ENCODE measurements at regions not wholly inside any gene's neighbourhood (a gene's known extent, or its start where the extent isn't known, plus 50 kb on each side); places are given as distances from the start of the nearest gene placed in this dataset.

DNA sequence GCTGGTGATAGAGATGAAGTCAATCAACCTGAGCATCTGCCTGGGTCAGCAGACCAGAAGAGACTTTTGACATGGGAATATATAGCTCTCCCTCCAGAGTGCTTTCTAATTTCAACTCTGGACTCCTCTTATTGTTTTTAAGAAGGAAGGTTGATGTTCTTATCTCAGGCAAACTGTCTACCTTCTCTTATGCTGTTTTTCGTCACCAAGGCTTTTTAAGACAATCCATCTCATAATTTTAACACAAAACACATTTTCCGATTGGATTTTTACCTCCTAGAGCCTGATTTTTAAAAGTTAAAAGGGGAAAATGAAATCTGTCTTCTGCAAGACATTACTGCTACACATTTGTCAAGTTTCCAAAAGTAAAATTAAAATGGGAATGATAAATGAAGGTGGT, 368.7 kb upstream of the MIS18BP1 start:
- no peak overlapping the region for H3K4me3 ChIP-seq (replicated peaks in 1 of 2; ENCODE audit: low read depth in 1 of 2, low read length in 2 of 2)
- H3K79me2 ChIP-seq (ENCODE audit: insufficient read depth, low read length): no peaks in the 10 kb centered on the region
- ChIA-PET CTCF (no interaction called here), POLR2A (no interaction called here), RAD21 (ENCODE audit: low non-redundant PET in 1 of 2, low total read pairs in 2 of 2, uncharacterized antibody in 2 of 2, unreplicated experiment in 2 of 2) (no interaction called here)
- H4K20me1 ChIP-seq (ENCODE audit: insufficient read depth): no peaks in the 10 kb centered on the region
- no peaks in the 10 kb centered on the region for H3K27me3 ChIP-seq (ENCODE audit: insufficient read depth, low read length)
- DNase-seq (ENCODE audit: low read depth, low spot score) (no peak), ATAC-seq (no peak)
- TF ChIP-seq JUND (IDR thresholded peaks at IDR 0.05) (no peak), EZH2phosphoT487 (IDR thresholded peaks at IDR 0.05; ENCODE audit: borderline replicate concordance) (no peak), SRF (IDR thresholded peaks at IDR 0.05; ENCODE audit: low read depth) (no peak), FOSL1 (IDR thresholded peaks at IDR 0.05; ENCODE audit: low read depth) (no peak), POLR2AphosphoS5 (IDR thresholded peaks at IDR 0.05; ENCODE audit: low read depth, low read length) (no peak), TCF7L2 (IDR thresholded peaks at IDR 0.05; ENCODE audit: borderline replicate concordance, extremely low read depth, insufficient read depth, insufficient read length) (no peak), SP1 (IDR thresholded peaks at IDR 0.05; ENCODE audit: low read depth) (no peak), YY1 (IDR thresholded peaks at IDR 0.05; ENCODE audit: extremely low read depth, insufficient replicate concordance, low read depth, low read length) (no peak), ZNF274 (IDR thresholded peaks at IDR 0.05; ENCODE audit: low read depth, low read length) (no peak), ELF1 (IDR thresholded peaks at IDR 0.05; ENCODE audit: borderline replicate concordance, low read depth) (no peak), MAX (IDR thresholded peaks at IDR 0.05) (no peak), EGR1 (IDR thresholded peaks at IDR 0.05; ENCODE audit: low read depth) (no peak), EZH2 (IDR thresholded peaks at IDR 0.05) (no peak), ZFX (IDR thresholded peaks at IDR 0.05) (no peak), CEBPB (IDR thresholded peaks at IDR 0.05; ENCODE audit: low read depth) (no peak)
- TF ChIP-seq, protein P1, sequence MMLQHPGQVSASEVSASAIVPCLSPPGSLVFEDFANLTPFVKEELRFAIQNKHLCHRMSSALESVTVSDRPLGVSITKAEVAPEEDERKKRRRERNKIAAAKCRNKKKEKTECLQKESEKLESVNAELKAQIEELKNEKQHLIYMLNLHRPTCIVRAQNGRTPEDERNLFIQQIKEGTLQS (IDR thresholded peaks at IDR 0.05): no peak
- TF ChIP-seq, protein P2, sequence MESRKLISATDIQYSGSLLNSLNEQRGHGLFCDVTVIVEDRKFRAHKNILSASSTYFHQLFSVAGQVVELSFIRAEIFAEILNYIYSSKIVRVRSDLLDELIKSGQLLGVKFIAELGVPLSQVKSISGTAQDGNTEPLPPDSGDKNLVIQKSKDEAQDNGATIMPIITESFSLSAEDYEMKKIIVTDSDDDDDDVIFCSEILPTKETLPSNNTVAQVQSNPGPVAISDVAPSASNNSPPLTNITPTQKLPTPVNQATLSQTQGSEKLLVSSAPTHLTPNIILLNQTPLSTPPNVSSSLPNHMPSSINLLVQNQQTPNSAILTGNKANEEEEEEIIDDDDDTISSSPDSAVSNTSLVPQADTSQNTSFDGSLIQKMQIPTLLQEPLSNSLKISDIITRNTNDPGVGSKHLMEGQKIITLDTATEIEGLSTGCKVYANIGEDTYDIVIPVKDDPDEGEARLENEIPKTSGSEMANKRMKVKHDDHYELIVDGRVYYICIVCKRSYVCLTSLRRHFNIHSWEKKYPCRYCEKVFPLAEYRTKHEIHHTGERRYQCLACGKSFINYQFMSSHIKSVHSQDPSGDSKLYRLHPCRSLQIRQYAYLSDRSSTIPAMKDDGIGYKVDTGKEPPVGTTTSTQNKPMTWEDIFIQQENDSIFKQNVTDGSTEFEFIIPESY (IDR thresholded peaks at IDR 0.05; ENCODE audit: extremely low read depth, insufficient replicate concordance, low read length): no peak
- TF ChIP-seq, protein P3, sequence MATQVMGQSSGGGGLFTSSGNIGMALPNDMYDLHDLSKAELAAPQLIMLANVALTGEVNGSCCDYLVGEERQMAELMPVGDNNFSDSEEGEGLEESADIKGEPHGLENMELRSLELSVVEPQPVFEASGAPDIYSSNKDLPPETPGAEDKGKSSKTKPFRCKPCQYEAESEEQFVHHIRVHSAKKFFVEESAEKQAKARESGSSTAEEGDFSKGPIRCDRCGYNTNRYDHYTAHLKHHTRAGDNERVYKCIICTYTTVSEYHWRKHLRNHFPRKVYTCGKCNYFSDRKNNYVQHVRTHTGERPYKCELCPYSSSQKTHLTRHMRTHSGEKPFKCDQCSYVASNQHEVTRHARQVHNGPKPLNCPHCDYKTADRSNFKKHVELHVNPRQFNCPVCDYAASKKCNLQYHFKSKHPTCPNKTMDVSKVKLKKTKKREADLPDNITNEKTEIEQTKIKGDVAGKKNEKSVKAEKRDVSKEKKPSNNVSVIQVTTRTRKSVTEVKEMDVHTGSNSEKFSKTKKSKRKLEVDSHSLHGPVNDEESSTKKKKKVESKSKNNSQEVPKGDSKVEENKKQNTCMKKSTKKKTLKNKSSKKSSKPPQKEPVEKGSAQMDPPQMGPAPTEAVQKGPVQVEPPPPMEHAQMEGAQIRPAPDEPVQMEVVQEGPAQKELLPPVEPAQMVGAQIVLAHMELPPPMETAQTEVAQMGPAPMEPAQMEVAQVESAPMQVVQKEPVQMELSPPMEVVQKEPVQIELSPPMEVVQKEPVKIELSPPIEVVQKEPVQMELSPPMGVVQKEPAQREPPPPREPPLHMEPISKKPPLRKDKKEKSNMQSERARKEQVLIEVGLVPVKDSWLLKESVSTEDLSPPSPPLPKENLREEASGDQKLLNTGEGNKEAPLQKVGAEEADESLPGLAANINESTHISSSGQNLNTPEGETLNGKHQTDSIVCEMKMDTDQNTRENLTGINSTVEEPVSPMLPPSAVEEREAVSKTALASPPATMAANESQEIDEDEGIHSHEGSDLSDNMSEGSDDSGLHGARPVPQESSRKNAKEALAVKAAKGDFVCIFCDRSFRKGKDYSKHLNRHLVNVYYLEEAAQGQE (IDR thresholded peaks at IDR 0.05; ENCODE audit: low read depth): no peak
- TF ChIP-seq, protein P4, sequence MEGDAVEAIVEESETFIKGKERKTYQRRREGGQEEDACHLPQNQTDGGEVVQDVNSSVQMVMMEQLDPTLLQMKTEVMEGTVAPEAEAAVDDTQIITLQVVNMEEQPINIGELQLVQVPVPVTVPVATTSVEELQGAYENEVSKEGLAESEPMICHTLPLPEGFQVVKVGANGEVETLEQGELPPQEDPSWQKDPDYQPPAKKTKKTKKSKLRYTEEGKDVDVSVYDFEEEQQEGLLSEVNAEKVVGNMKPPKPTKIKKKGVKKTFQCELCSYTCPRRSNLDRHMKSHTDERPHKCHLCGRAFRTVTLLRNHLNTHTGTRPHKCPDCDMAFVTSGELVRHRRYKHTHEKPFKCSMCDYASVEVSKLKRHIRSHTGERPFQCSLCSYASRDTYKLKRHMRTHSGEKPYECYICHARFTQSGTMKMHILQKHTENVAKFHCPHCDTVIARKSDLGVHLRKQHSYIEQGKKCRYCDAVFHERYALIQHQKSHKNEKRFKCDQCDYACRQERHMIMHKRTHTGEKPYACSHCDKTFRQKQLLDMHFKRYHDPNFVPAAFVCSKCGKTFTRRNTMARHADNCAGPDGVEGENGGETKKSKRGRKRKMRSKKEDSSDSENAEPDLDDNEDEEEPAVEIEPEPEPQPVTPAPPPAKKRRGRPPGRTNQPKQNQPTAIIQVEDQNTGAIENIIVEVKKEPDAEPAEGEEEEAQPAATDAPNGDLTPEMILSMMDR (IDR thresholded peaks at IDR 0.05 in 2 of 3, conservative IDR thresholded peaks at IDR 0.05 in 1 of 3; ENCODE audit: borderline replicate concordance in 1 of 3, insufficient read depth in 1 of 3, low read depth in 2 of 3, low read length in 2 of 3): no peak
- no peaks in the 10 kb centered on the region; a peak in 1 of 4 replicates for H3K9me3 ChIP-seq (ENCODE audit: control insufficient read depth in 1 of 2, insufficient read depth in 1 of 2, low read depth in 1 of 2, low read length in 2 of 2)
- no peaks in the 10 kb centered on the region for H3K36me3 ChIP-seq (ENCODE audit: control insufficient read depth in 1 of 2, insufficient read depth in 2 of 2, low read length in 2 of 2)
- no TSS peak for BruUV-seq (replicated peaks)
- no peaks in the 10 kb centered on the region for H3K9me2 ChIP-seq (ENCODE audit: insufficient read depth)
- no peak overlapping the region for H3K27ac ChIP-seq (ENCODE audit: low read depth, low read length)
- no peaks in the 10 kb centered on the region for H3K4me1 ChIP-seq (ENCODE audit: control insufficient read depth in 1 of 2, insufficient read depth in 2 of 2, low read length in 2 of 2)
- H3K4me2 ChIP-seq (ENCODE audit: low read length): no peak overlapping the region
- no peak overlapping the region for H3K9ac ChIP-seq (ENCODE audit: low read length)
- no peak overlapping the region for H2AFZ ChIP-seq (ENCODE audit: low read depth, low read length, poor library complexity, severe bottlenecking)
- intact Hi-C loops (cut with micrococcal nuclease): no loop called here
